PC-3 (cell line): ENCODE measurements at regions not wholly inside any gene's neighbourhood (a gene's known extent, or its start where the extent isn't known, plus 50 kb on each side); places are given as distances from the start of the nearest gene placed in this dataset.
"Not testable (repeated sequence)": the region's sequence is repeated elsewhere in the genome, so short reads cannot be mapped to it uniquely, and the experiment has no call there.

Experiments
- ATAC-seq: fragments of 200-7000 bp; cut with Tn5 transposase; 2 replicates; pipeline ENCODE4 v1.9.1; 2020; ENCODE audit warnings: mild to moderate bottlenecking, moderate library complexity
- BruUV-seq: library from RNA; stranded (reverse); fragments of 400-500 nt; replicated peaks from 2 replicates; lab custom pipeline; 2021; lab: Mats Ljungman, UMichigan
- CTCF ChIA-PET: fragments of 300-600 bp; sonication (Branson Sonifier 250); formaldehyde crosslinking; loops from one replicate; lab custom pipeline; 2022; ENCODE audit warnings: antibody characterized with exemption; lab: Charles Lee
- POLR2A ChIA-PET: fragments of 300-600 bp; sonication (Branson Sonifier 250); formaldehyde crosslinking; loops from one replicate; lab custom pipeline; 2022; ENCODE audit warnings: antibody characterized with exemption; ENCODE audit not compliant: unreplicated experiment; lab: Charles Lee
- DNase-seq: peaks from one replicate; pipeline ENCODE4 v3.0.0-alpha.2; 2015
- H2AFZ ChIP-seq: fragments of 300-600 bp; sonication (generic); 2 replicates; pipeline ENCODE4 v1.6.0; 2016; ENCODE audit warnings: antibody characterized with exemption, low read length
- H3F3A ChIP-seq: fragments of 300-600 bp; sonication (generic); one replicate; pipeline ENCODE4 v1.6.0; 2017; ENCODE audit warnings: antibody characterized with exemption, low read length, control low read depth, mild to moderate bottlenecking; ENCODE audit not compliant: unreplicated experiment
- H3K27ac ChIP-seq: fragments of 300-600 bp; sonication (generic); 2 replicates; pipeline ENCODE4 v1.5.1; 2016; ENCODE audit warnings: mild to moderate bottlenecking, low read length
- H3K27me3 ChIP-seq: fragments of 300-600 bp; sonication (generic); 2 replicates; pipeline ENCODE4 v1.6.1; 2016; ENCODE audit warnings: low read length, mixed read lengths
- H3K36me3 ChIP-seq: fragments of 300-600 bp; sonication (generic); 2 replicates; pipeline ENCODE4 v1.6.1; 2016; ENCODE audit warnings: low read depth, mixed run types, low read length, mixed read lengths
- H3K4me1 ChIP-seq: fragments of 300-600 bp; sonication (generic); 2 replicates; pipeline ENCODE4 v1.5.1; 2016; ENCODE audit warnings: low read length; ENCODE audit not compliant: insufficient read depth
- H3K4me2 ChIP-seq: fragments of 300-600 bp; sonication (generic); 2 replicates; pipeline ENCODE4 v1.6.0; 2016; ENCODE audit warnings: low read length
- H3K4me3 ChIP-seq: fragments of 300-600 bp; sonication (generic); 2 replicates; pipeline ENCODE4 v1.5.1; 2016; ENCODE audit warnings: mild to moderate bottlenecking, low read length, mixed read lengths
- H3K79me2 ChIP-seq: fragments of 300-600 bp; sonication (generic); 2 replicates; pipeline ENCODE4 v1.6.1; 2017; ENCODE audit warnings: low read length, mixed read lengths
- H3K9ac ChIP-seq: fragments of 300-600 bp; sonication (generic); 2 replicates; pipeline ENCODE4 v1.6.0; 2016; ENCODE audit warnings: mild to moderate bottlenecking, low read length
- H3K9me2 ChIP-seq: fragments of 300-600 bp; sonication (generic); replicated peaks from 2 replicates; pipeline ENCODE4 v1.6.1; 2016; ENCODE audit warnings: mixed run types, low read length, mixed read lengths
- H3K9me3 ChIP-seq: fragments of 300-600 bp; sonication (generic); 2 replicates; pipeline ENCODE4 v1.6.1; 2016; ENCODE audit warnings: low read length, mixed read lengths
- H4K20me1 ChIP-seq: fragments of 300-600 bp; sonication (generic); 2 replicates; pipeline ENCODE4 v1.6.1; 2016; ENCODE audit warnings: low read length, mixed read lengths
- CTCF ChIP-seq: fragments of 300-600 bp; sonication (generic); conservative IDR thresholded peaks from 2 replicates; pipeline ENCODE4 v1.5.1; 2017; ENCODE audit warnings: antibody characterized with exemption, low read depth, mild to moderate bottlenecking, low read length
- EZH2 ChIP-seq: fragments of 300-600 bp; sonication (generic); IDR thresholded peaks from one replicate; pipeline ENCODE4 v1.6.1; 2017; ENCODE audit warnings: antibody characterized with exemption, mild to moderate bottlenecking, low read length; ENCODE audit not compliant: unreplicated experiment
- EZH2phosphoT487 ChIP-seq: fragments of 300-600 bp; sonication (generic); IDR thresholded peaks from 2 replicates; pipeline ENCODE4 v1.6.1; 2018; ENCODE audit warnings: mild to moderate bottlenecking, antibody characterized with exemption, low read length, borderline replicate concordance
- intact Hi-C: fragments of 100-400 bp; cut with micrococcal nuclease; formaldehyde crosslinking; loops from 2 replicates; pipeline ENCODE4 v1.9.0; 2023

DNA sequence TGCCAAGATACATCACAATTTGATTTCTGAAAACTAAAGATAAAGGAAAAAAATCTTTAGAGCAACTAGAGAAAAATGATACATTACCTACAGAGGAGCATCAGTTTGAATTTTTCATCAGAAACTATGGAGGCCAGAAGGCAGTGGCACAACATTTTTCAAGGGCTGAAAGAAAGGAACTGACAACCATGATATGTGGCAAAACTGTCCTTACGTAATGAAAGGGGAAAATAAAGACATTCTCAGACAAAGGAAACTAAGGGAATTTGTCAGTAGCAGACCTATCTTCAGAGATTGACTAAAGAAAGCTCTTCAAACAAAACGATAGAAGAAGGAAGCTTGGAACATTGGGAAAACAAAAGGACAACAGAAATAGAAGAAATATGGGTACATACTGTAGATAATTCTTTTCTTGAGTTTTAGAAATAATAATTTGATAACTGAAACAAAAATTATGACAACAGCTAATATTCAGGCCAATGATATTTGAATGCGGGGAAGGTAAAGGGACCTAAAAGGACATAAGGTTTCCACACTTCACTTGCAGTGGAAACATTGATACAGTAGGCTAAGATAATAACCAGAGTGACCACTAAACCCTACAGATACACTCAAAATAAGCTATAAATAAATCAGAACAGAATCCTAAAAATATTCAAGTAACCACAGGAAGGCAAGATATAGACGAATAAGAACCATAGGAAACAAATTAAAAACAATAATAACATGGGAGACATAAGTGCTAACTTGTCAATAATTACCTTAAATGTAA, 70.0 kb upstream of the NPAS2 start:
- ChIA-PET POLR2A (no interaction called here), CTCF (no interaction called here)
- Histone ChIP-seq H3K9ac (no peak overlapping the region), H3K27me3 (no peaks in the 10 kb centered on the region), H3K36me3 (no peaks in the 10 kb centered on the region), H3K4me2 (no peak overlapping the region), H3K9me3 (0 out of 2 replicates have a peak, but pooled peaks cover 4% of the 10 kb centered on the region), H3K4me3 (no peak overlapping the region), H3K4me1 (peaks cover 38% of the 10 kb centered on the region), H3F3A (no peaks in the 10 kb centered on the region), H3K27ac (no peak overlapping the region), H4K20me1 (no peaks in the 10 kb centered on the region), H3K79me2 (no peaks in the 10 kb centered on the region), H2AFZ (no peak overlapping the region), H3K9me2 (no peaks in the 10 kb centered on the region)
- BruUV-seq, result no TSS peak
- DNase-seq, result no peak
- no peak for ATAC-seq
- TF ChIP-seq EZH2, result no peak
- TF ChIP-seq CTCF, result no peak
- TF ChIP-seq EZH2phosphoT487, result no peak
- intact Hi-C loops, result no loop called here

DNA sequence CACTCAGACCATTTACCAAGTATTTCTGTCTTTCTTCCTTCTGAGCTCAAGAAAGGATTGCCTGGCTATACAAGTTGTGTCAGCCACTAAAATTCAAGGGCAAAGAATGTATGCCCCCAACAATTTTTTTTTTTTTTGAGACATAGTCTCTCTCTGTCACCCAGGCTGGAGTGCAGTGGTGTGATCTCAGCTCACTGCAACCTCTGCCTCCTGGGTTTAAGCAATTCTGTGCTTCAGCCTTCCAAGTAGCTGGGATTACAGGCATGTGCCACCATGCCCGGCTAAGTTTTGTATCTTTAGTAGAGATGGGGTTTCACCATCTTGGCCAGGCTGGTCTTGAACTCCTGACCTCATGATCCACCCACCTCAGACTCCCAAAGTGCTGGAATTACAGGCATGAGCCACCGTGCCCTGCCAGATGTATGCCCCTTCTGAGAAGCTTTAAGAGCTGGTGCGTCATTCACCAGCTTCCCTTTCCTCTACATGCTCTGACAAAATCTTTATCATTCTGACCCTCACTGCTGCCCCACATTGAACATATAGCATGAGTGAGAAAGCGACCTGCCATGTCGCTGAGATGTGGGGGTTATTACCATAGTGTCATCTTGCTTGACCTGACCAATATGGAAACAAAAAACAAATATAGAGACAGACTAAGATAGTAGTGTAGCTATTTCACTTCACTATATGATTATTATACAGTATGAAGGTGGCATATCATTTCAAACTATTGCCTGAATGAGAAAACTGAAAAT, 67.9 kb upstream of the NPAS2 start:
- H3K36me3 ChIP-seq, H3F3A ChIP-seq, ATAC-seq, H3K9me3 ChIP-seq, H4K20me1 ChIP-seq, BruUV-seq, H3K9me2 ChIP-seq, POLR2A ChIA-PET, H3K9ac ChIP-seq, H3K27me3 ChIP-seq, intact Hi-C loops, CTCF ChIA-PET, H2AFZ ChIP-seq, H3K4me3 ChIP-seq, H3K79me2 ChIP-seq: not testable (repeated sequence)
- DNase-seq, result peak; percentile 30
- H3K4me1 ChIP-seq, result peaks cover 54% of the 10 kb centered on the region
- peak overlapping the region; percentile 56 for H3K4me2 ChIP-seq
- peak overlapping the region; percentile 86 for H3K27ac ChIP-seq

GRCh38 chr2:100752628-100753333, 67.2 kb upstream of the NPAS2 start:
- intact Hi-C loops, result no loop called here
- CTCF ChIA-PET, result interaction anchor here (0.6 kb wide), 1 partner anchor 113 kb away, joined by 4 read pairs; no protein-coding TSS in a partner anchor
- Histone ChIP-seq H3F3A (no peaks in the 10 kb centered on the region), H3K79me2 (no peaks in the 10 kb centered on the region), H3K9ac (peak overlapping the region; percentile 30; the same call in 1 of the 2 replicates), H3K4me2 (peak overlapping the region; percentile 56), H3K9me3 (0 out of 2 replicates have a peak, but pooled peaks cover 4% of the 10 kb centered on the region), H3K36me3 (no peaks in the 10 kb centered on the region), H3K27ac (peak overlapping the region; percentile 86), H4K20me1 (no peaks in the 10 kb centered on the region), H3K4me3 (no peak overlapping the region), H3K9me2 (no peaks in the 10 kb centered on the region; the same call in 1 of the 2 replicates), H3K27me3 (no peaks in the 10 kb centered on the region), H3K4me1 (peaks cover 56% of the 10 kb centered on the region), H2AFZ (no peak overlapping the region)
- no TSS peak for BruUV-seq
- TF ChIP-seq EZH2phosphoT487 (no peak), CTCF (no peak), EZH2 (no peak)
- POLR2A ChIA-PET, result interaction anchor here (0.5 kb wide), 1 partner anchor 14 kb away, joined by 3 read pairs; no protein-coding TSS in a partner anchor
- ATAC-seq, result peak; percentile 40
- peak; percentile 90 for DNase-seq
